GM13976 (cell line): ENCODE measurements at regions not wholly inside any gene's neighbourhood (a gene's known extent, or its start where the extent isn't known, plus 50 kb on each side); places are given as distances from the start of the nearest gene placed in this dataset.

Experiments
- DNase-seq: peaks from one replicate; pipeline ENCODE4 v3.0.0; 2012; ENCODE audit warnings: low spot score
- in situ Hi-C: fragments of 300-500 bp; cut with MboI; formaldehyde crosslinking; loops from one replicate; pipeline ENCODE4 v1.12.0; 2022; ENCODE audit warnings: low sequenced_read_pairs, mixed read lengths, inconsistent platforms; ENCODE audit not compliant: unreplicated experiment
- TF ChIP-seq, protein P1 (sequence below): IDR thresholded peaks from 2 replicates; pipeline ENCODE4 v1.5.1; 2012; ENCODE audit warnings: borderline replicate concordance, mild to moderate bottlenecking; ENCODE audit not compliant: insufficient read depth; ENCODE audit errors: extremely low read depth, missing control alignments, control extremely low read depth

DNA sequence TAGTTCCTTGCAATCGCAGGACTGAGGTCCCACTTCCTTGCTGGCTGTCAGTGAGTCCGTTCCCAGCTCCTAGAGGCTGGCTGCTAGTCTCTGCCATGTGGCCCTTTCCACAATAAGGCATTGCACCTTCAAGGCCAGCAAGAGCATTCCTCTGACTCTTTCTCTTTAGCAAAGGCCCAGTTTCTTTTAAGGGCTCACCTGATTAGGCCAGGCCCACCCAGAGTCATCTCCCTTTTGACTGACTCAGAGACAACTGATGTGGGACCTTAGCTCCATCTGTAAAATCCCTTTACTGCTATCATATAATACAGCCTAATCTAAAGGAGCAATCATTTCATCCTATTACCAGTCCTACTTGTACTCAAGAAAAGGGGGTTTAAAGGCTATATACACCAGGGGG, 278.2 kb downstream of the SLC4A3 start:
- in situ Hi-C loops, result no loop called here
- DNase-seq, result no peak
- TF ChIP-seq, protein P1, sequence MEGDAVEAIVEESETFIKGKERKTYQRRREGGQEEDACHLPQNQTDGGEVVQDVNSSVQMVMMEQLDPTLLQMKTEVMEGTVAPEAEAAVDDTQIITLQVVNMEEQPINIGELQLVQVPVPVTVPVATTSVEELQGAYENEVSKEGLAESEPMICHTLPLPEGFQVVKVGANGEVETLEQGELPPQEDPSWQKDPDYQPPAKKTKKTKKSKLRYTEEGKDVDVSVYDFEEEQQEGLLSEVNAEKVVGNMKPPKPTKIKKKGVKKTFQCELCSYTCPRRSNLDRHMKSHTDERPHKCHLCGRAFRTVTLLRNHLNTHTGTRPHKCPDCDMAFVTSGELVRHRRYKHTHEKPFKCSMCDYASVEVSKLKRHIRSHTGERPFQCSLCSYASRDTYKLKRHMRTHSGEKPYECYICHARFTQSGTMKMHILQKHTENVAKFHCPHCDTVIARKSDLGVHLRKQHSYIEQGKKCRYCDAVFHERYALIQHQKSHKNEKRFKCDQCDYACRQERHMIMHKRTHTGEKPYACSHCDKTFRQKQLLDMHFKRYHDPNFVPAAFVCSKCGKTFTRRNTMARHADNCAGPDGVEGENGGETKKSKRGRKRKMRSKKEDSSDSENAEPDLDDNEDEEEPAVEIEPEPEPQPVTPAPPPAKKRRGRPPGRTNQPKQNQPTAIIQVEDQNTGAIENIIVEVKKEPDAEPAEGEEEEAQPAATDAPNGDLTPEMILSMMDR, result no peak

DNA sequence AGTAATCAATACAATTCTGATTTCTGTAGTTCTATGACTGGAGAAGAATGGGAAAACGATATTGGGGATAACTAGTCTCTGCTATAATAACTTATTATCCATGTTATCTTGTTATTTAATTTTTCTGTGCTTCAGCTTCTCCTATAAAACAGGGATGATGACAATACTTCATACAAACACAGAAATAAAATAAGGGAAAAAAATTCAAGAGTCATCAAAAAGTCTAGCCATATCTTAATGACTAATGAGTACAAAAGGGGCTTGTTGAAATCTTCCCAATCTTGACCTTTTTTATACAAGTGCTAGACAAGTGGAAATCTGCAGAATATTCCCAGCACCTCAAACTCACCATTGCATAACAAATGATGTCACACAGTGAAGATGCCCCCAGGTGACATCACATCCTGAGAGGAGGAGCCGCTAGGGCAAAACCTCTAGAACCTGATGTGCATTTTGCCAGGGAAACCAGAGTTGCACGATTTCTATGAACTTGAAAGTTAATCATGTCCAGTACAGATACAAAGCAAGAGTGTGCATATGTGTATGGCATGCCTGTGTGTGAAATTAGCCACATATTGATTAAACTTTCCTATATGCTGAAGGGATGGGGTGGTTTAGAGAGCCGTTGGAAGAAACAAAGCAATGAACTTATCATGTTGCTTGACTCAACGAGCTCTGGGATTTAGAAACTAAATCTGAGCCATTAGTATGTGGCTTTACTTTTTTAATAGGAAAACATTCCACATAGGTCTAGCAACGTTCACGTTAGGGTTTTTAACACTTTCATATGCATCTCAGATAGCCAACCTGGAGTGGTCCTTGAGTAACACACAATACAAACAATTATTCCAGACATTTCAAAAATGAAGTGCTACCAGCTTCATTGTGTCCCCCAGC, 278.9 kb downstream of the SLC4A3 start:
- in situ Hi-C loops, result no loop called here
- TF ChIP-seq, protein P1, result no peak
- no peak for DNase-seq

DNA sequence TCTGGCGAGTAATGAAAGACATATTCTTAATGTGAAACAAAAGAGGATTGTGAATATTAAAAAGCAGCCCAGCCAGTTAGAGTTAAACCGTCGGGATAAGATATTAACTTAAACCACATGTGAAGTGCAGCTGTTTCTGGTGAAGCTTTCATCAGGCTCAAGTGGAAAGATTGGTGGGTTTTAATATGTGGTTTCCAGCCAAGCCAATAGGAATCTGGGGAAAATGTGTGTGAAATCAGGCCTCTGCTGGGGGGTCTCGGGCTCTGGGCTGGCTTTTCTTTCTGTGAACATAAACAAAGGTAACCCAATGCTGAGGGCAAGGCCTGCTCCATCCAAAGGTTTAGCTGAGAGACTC, 279.6 kb downstream of the SLC4A3 start:
- DNase-seq, result no peak
- TF ChIP-seq, protein P1, result no peak
- in situ Hi-C loops, result no loop called here

DNA sequence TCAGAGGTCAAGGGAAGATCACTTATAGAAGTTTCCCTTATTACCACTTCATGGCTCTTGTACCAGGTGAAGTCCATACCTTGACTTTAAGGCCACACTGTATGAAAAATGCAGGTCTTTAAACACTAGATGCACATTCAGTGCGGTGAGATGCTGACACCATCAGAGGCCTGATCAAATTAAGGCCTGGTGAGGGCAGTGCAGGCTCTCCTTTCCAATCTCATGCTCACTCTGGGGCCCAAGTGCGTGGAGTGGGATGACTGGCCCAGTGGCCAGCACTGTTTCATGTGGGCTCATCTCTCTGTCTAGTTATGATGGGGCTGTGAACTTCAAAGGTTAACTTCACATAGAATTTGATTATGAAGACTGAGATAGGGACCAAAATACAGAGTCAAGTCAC, 281.1 kb downstream of the SLC4A3 start:
- DNase-seq, result no peak
- in situ Hi-C loops, result no loop called here

DNA sequence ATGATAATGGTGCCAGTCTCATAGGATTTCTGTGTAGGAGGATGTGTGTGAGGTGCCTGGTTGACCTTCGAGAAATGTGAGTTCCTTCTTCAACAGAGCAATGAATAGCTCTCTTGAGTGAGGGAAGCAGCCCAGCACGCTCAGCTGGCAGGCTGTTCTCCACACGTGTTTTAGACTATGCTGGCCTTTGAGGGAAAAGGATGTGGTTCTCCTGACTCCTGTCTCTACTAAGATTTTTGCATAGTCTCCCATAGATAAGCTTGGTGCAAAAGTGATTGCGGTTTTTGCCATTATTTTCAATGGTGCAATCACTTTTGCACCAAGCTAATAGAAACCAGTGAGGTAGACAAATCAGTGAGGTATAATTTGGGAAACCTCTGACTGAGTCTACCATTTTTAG, 284.1 kb downstream of the SLC4A3 start:
- in situ Hi-C loops, result no loop called here
- TF ChIP-seq, protein P1, result no peak

More for the DNA sequence above, 281.1 kb downstream of the SLC4A3 start:
- TF ChIP-seq, protein P1, result no peak

DNA sequence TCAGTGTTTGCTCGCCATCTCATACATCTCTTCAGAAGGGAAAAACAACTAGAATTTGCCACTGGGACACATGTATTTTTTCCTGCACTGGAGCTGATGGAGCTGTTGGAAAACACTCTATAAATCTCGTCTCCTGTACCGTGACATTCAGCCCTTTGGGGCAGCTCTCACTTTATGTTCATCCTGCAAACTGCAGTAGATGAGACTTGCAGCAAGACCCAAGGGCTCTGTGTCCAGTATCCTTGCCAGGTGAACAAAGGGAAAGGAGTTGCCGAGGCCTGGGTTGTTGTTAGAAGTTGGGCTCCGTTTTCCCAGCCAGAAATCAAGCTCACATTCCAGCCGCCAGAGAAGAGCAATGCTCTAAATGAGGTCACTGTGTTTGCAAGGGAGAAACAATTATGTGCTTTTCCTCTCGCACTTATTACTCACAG, 285.1 kb downstream of the SLC4A3 start:
- no peak for DNase-seq
- in situ Hi-C loops, result no loop called here
- TF ChIP-seq, protein P1, result no peak

More for the DNA sequence above, 284.1 kb downstream of the SLC4A3 start:
- DNase-seq, result no peak
